ENCODE measurements at regions not wholly inside any gene's neighbourhood (a gene's known extent, or its start where the extent isn't known, plus 50 kb on each side); places are given as distances from the start of the nearest gene placed in this dataset.
A peak's percentile ranks its signal among the peaks of the same experiment; 100 is the strongest.
"Not testable (repeated sequence)": the region's sequence is repeated elsewhere in the genome, so short reads cannot be mapped to it uniquely, and the experiment has no call there.

GRCh38 chr13:68713394-68713793 is 1394.2 kb upstream of the ATXN8OS start:
- H3K9me3 ChIP-seq (replicated peaks; ENCODE audit: insufficient read depth, low read length): no peaks in the 10 kb centered on the region
- no peaks in the 10 kb centered on the region for H3F3A ChIP-seq (ENCODE audit: insufficient read depth, low read length)
- no peak overlapping the region for H3K4me3 ChIP-seq (ENCODE audit: low read length)

GRCh38 chr13:68708336-68708908 is 1399.2 kb upstream of the ATXN8OS start:
- Histone ChIP-seq H2AFZ (ENCODE audit: low read length) (no peak overlapping the region), H3F3A (ENCODE audit: insufficient read depth, low read length) (no peaks in the 10 kb centered on the region), H3K4me2 (ENCODE audit: low read depth, low read length) (no peak overlapping the region), H3K4me3 (ENCODE audit: low read length) (no peak overlapping the region), H3K4me1 (ENCODE audit: low read length) (no peaks in the 10 kb centered on the region), H3K9me3 (replicated peaks; ENCODE audit: insufficient read depth, low read length) (no peaks in the 10 kb centered on the region), H3K9me2 (replicated peaks; ENCODE audit: insufficient read depth, low read length) (no peaks in the 10 kb centered on the region), H4K20me1 (ENCODE audit: insufficient read depth, low read length) (no peaks in the 10 kb centered on the region), H3K36me3 (replicated peaks; ENCODE audit: insufficient read depth, low read length) (no peaks in the 10 kb centered on the region), H3K27me3 (replicated peaks; ENCODE audit: insufficient read depth, low read length) (no peaks in the 10 kb centered on the region), H3K79me2 (ENCODE audit: low read length) (no peaks in the 10 kb centered on the region), H3K27ac (ENCODE audit: low read length) (no peak overlapping the region), H3K9ac (ENCODE audit: low read length) (no peak overlapping the region)
- DNase-seq: no peak
- TF ChIP-seq EZH2phosphoT487 (IDR thresholded peaks at IDR 0.05; ENCODE audit: low read length) (no peak), EZH2 (optimal IDR thresholded peaks at IDR 0.05; ENCODE audit: low read depth, low read length) (no peak)
- TF ChIP-seq, protein P1, sequence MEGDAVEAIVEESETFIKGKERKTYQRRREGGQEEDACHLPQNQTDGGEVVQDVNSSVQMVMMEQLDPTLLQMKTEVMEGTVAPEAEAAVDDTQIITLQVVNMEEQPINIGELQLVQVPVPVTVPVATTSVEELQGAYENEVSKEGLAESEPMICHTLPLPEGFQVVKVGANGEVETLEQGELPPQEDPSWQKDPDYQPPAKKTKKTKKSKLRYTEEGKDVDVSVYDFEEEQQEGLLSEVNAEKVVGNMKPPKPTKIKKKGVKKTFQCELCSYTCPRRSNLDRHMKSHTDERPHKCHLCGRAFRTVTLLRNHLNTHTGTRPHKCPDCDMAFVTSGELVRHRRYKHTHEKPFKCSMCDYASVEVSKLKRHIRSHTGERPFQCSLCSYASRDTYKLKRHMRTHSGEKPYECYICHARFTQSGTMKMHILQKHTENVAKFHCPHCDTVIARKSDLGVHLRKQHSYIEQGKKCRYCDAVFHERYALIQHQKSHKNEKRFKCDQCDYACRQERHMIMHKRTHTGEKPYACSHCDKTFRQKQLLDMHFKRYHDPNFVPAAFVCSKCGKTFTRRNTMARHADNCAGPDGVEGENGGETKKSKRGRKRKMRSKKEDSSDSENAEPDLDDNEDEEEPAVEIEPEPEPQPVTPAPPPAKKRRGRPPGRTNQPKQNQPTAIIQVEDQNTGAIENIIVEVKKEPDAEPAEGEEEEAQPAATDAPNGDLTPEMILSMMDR (IDR thresholded peaks at IDR 0.05; ENCODE audit: low read length): no peak

More at GRCh38 chr13:68713394-68713793, 1394.2 kb upstream of the ATXN8OS start:
- H3K79me2 ChIP-seq (ENCODE audit: low read length): no peaks in the 10 kb centered on the region
- H3K27ac ChIP-seq (ENCODE audit: low read length): no peak overlapping the region
- no peak overlapping the region for H3K9ac ChIP-seq (ENCODE audit: low read length)
- H3K27me3 ChIP-seq (replicated peaks; ENCODE audit: insufficient read depth, low read length): no peaks in the 10 kb centered on the region
- no peak for TF ChIP-seq EZH2phosphoT487 (IDR thresholded peaks at IDR 0.05; ENCODE audit: low read length)
- no peak for TF ChIP-seq EZH2 (optimal IDR thresholded peaks at IDR 0.05; ENCODE audit: low read depth, low read length)
- TF ChIP-seq, protein P1 (IDR thresholded peaks at IDR 0.05; ENCODE audit: low read length): no peak
- no peaks in the 10 kb centered on the region for H3K36me3 ChIP-seq (replicated peaks; ENCODE audit: insufficient read depth, low read length)
- DNase-seq: no peak
- H3K9me2 ChIP-seq (replicated peaks; ENCODE audit: insufficient read depth, low read length): no peaks in the 10 kb centered on the region
- H4K20me1 ChIP-seq (ENCODE audit: insufficient read depth, low read length): no peaks in the 10 kb centered on the region
- H2AFZ ChIP-seq (ENCODE audit: low read length): no peak overlapping the region
- no peak overlapping the region for H3K4me2 ChIP-seq (ENCODE audit: low read depth, low read length)
- no peaks in the 10 kb centered on the region for H3K4me1 ChIP-seq (ENCODE audit: low read length)

DNA sequence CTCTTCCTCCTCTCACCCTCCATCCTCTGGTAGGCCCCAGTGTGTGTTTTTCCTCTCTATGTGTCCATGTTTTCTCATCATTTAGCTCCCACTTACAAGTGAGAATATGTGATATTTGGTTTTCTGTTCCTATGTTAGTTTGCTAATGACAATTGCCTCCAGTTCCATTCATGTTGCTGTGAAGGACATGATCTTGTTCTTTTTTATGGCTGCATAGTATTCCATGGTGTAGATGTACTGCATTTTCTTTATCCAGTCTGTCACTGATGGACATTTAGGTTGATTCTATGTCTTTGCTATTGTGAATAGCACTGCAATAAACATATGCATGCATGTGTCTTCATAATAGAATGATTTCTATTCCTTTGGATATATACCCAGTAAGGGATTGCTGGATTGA is 1401.6 kb upstream of the ATXN8OS start:
- H4K20me1 ChIP-seq (ENCODE audit: insufficient read depth, low read length); H3K4me1 ChIP-seq (ENCODE audit: low read length); H3F3A ChIP-seq (ENCODE audit: insufficient read depth, low read length); H3K9me3 ChIP-seq (replicated peaks; ENCODE audit: insufficient read depth, low read length); H3K27ac ChIP-seq (ENCODE audit: low read length); DNase-seq; H3K36me3 ChIP-seq (replicated peaks; ENCODE audit: insufficient read depth, low read length); H3K4me3 ChIP-seq (ENCODE audit: low read length); H2AFZ ChIP-seq (ENCODE audit: low read length); H3K27me3 ChIP-seq (replicated peaks; ENCODE audit: insufficient read depth, low read length); H3K9me2 ChIP-seq (replicated peaks; ENCODE audit: insufficient read depth, low read length); H3K79me2 ChIP-seq (ENCODE audit: low read length); H3K4me2 ChIP-seq (ENCODE audit: low read depth, low read length); H3K9ac ChIP-seq (ENCODE audit: low read length): not testable (repeated sequence)

DNA sequence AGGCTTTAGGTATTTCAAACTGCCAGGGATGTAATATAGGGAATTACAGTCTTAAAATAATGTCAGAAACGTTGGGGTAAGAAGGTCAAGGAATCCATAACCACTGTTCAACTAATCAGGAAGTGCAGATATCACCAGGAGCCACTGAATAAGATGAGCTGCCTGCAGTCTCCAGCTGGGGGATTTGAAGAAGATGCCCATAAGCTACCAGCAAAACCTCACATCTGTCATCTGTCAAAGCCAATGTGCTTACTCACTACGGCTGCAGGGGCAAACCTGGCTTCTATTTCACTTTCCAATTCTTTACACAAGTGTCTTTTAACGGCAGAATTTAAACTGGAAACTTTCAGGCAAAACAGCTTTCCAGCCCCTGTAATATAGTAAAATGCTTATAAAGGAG is 1410.1 kb upstream of the ATXN8OS start:
- Histone ChIP-seq H3K4me3 (ENCODE audit: low read length) (no peak overlapping the region), H3K79me2 (ENCODE audit: low read length) (no peaks in the 10 kb centered on the region), H3K27ac (ENCODE audit: low read length) (no peak overlapping the region), H3K9me2 (replicated peaks; ENCODE audit: insufficient read depth, low read length) (no peaks in the 10 kb centered on the region), H3K36me3 (replicated peaks; ENCODE audit: insufficient read depth, low read length) (no peaks in the 10 kb centered on the region), H2AFZ (ENCODE audit: low read length) (no peak overlapping the region), H3K9ac (ENCODE audit: low read length) (no peak overlapping the region), H3K27me3 (replicated peaks; ENCODE audit: insufficient read depth, low read length) (no peaks in the 10 kb centered on the region), H3K9me3 (replicated peaks; ENCODE audit: insufficient read depth, low read length) (no peaks in the 10 kb centered on the region), H4K20me1 (ENCODE audit: insufficient read depth, low read length) (no peaks in the 10 kb centered on the region), H3K4me1 (ENCODE audit: low read length) (no peaks in the 10 kb centered on the region), H3K4me2 (ENCODE audit: low read depth, low read length) (no peak overlapping the region), H3F3A (ENCODE audit: insufficient read depth, low read length) (no peaks in the 10 kb centered on the region)
- TF ChIP-seq, protein P1 (IDR thresholded peaks at IDR 0.05; ENCODE audit: low read length): no peak
- TF ChIP-seq EZH2 (optimal IDR thresholded peaks at IDR 0.05; ENCODE audit: low read depth, low read length) (no peak), EZH2phosphoT487 (IDR thresholded peaks at IDR 0.05; ENCODE audit: low read length) (no peak)
- DNase-seq: peak; percentile 36
